ENCODE measurements at regions not wholly inside any gene's neighbourhood (a gene's known extent, or its start where the extent isn't known, plus 50 kb on each side); places are given as distances from the start of the nearest gene placed in this dataset.

GRCh38 chr4:147163311-147163710, 217.6 kb upstream of the TTC29 start:
- TF ChIP-seq CTCF (IDR thresholded peaks at IDR 0.05 in 8 of 11, conservative IDR thresholded peaks at IDR 0.05 in 3 of 11), result no peak
- no peak for TF ChIP-seq POLR2A (IDR thresholded peaks at IDR 0.05)
- TF ChIP-seq POLR2AphosphoS5 (IDR thresholded peaks at IDR 0.05), result no peak
